ENCODE measurements at regions not wholly inside any gene's neighbourhood (a gene's known extent, or its start where the extent isn't known, plus 50 kb on each side); places are given as distances from the start of the nearest gene placed in this dataset.

- TF ChIP-seq USF2 (IDR thresholded peaks at IDR 0.05; ENCODE audit: low read length): no peak
Measured at GRCh38 chr9:134545543-134546245, 95.9 kb upstream of the COL5A1 start (continued).
